Tibial nerve (tissue), 3 donors: ENCODE measurements at regions not wholly inside any gene's neighbourhood (a gene's known extent, or its start where the extent isn't known, plus 50 kb on each side); places are given as distances from the start of the nearest gene placed in this dataset.
"Not testable (repeated sequence)": the region's sequence is repeated elsewhere in the genome, so short reads cannot be mapped to it uniquely, and the experiment has no call there.

Experiments used
- POLR2A ChIP-seq, 2 donors: fragments of 450-650 bp; IDR thresholded peaks; one replicate each; pipeline ENCODE4 v1.6.1; 2017; ENCODE audit warnings: antibody characterized with exemption in 2 of 2, mild to moderate bottlenecking in 2 of 2, moderate library complexity in 2 of 2
- TF ChIP-seq, protein P1 (sequence below), 5 experiments: fragments of 200-600 bp in 3 of 5; fragments of 450-650 bp in 2 of 5; sonication (generic) in 3 of 5; IDR thresholded peaks; one replicate each; pipeline ENCODE4 v1.5.1; 2016 to 2019; ENCODE audit warnings: antibody characterized with exemption in 5 of 5, mild to moderate bottlenecking in 3 of 5, moderate library complexity in 2 of 5

DNA sequence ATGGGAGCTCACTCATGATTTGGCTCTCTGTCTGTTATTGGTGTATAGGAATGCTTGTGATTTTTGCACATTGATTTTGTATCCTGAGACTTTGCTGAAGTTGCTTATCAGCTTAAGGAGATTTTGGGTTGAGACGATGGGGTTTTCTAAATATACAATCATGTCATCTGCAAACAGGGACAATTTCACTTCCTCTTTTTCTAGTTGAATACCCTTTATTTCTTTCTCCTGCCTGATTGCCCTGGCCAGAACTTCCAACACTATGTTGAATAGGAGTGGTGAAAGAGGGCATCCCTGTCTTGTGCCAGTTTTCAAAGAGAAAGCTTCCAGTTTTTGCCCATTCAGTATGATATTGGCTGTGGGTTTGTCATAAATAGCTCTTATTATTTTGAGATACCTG lies 173.8 kb upstream of the ZNF521 start:
- TF ChIP-seq POLR2A (IDR thresholded peaks at IDR 0.05): not testable (repeated sequence)
- TF ChIP-seq, protein P1, sequence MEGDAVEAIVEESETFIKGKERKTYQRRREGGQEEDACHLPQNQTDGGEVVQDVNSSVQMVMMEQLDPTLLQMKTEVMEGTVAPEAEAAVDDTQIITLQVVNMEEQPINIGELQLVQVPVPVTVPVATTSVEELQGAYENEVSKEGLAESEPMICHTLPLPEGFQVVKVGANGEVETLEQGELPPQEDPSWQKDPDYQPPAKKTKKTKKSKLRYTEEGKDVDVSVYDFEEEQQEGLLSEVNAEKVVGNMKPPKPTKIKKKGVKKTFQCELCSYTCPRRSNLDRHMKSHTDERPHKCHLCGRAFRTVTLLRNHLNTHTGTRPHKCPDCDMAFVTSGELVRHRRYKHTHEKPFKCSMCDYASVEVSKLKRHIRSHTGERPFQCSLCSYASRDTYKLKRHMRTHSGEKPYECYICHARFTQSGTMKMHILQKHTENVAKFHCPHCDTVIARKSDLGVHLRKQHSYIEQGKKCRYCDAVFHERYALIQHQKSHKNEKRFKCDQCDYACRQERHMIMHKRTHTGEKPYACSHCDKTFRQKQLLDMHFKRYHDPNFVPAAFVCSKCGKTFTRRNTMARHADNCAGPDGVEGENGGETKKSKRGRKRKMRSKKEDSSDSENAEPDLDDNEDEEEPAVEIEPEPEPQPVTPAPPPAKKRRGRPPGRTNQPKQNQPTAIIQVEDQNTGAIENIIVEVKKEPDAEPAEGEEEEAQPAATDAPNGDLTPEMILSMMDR (IDR thresholded peaks at IDR 0.05): not testable (repeated sequence)
